Type B pancreatic cell (in vitro differentiated cells): ENCODE measurements at regions not wholly inside any gene's neighbourhood (a gene's known extent, or its start where the extent isn't known, plus 50 kb on each side); places are given as distances from the start of the nearest gene placed in this dataset.

Experiments
- DNase-seq: peaks from one replicate; pipeline ENCODE4 v3.0.0; 2021; ENCODE audit warnings: mixed read lengths; ENCODE audit not compliant: unreplicated experiment; ENCODE audit errors: extremely low spot score
- H3K27ac Mint-ChIP-seq: 2 replicates; pipeline ENCODE4 v1.8.0; 2021; ENCODE audit warnings: mild to moderate bottlenecking, mixed read lengths
- H3K27me3 Mint-ChIP-seq: 2 replicates; pipeline ENCODE4 v1.8.0; 2021; ENCODE audit warnings: mixed read lengths
- H3K36me3 Mint-ChIP-seq: 2 replicates; pipeline ENCODE4 v1.8.0; 2021; ENCODE audit warnings: mixed read lengths
- H3K4me1 Mint-ChIP-seq: one replicate; pipeline ENCODE4 v1.8.0; 2021; ENCODE audit warnings: mixed read lengths; ENCODE audit not compliant: unreplicated experiment
- H3K4me3 Mint-ChIP-seq: 2 replicates; pipeline ENCODE4 v1.8.0; 2021; ENCODE audit warnings: mild to moderate bottlenecking, mixed read lengths
- H3K9me3 Mint-ChIP-seq: 2 replicates; pipeline ENCODE4 v1.8.0; 2021; ENCODE audit warnings: mixed read lengths
- TF ChIP-seq, protein P1 (sequence below): fragments of 200-600 bp; sonication (generic); conservative IDR thresholded peaks from 2 replicates; pipeline ENCODE4 v1.5.0; 2021; ENCODE audit warnings: antibody characterized with exemption, mild to moderate bottlenecking

DNA sequence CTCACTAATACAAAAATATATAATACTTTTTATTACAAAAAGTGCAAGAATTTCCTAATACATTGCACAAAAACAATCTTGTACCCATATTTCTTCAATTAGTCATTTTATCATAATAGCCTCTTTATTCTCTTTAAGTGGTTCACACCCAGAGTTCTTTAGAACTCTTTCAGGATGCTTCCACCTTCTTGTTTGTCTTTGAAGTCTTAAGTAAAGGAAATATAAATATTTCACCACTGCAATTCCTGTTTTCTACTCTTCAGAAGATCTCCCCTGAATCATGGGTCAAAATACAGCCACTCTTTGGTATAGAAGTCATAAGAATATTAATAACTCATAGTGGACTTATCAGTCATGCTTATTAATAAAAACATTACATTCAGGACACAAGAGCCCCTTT is 293.0 kb downstream of the ATPSCKMT start:
- Mint-ChIP-seq H3K9me3 (peaks cover 4% of the 10 kb centered on the region), H3K4me1 (peaks cover 13% of the 10 kb centered on the region), H3K27me3 (no peaks in the 10 kb centered on the region), H3K36me3 (no peaks in the 10 kb centered on the region), H3K27ac (no peak overlapping the region), H3K4me3 (no peak overlapping the region)
- TF ChIP-seq, protein P1, sequence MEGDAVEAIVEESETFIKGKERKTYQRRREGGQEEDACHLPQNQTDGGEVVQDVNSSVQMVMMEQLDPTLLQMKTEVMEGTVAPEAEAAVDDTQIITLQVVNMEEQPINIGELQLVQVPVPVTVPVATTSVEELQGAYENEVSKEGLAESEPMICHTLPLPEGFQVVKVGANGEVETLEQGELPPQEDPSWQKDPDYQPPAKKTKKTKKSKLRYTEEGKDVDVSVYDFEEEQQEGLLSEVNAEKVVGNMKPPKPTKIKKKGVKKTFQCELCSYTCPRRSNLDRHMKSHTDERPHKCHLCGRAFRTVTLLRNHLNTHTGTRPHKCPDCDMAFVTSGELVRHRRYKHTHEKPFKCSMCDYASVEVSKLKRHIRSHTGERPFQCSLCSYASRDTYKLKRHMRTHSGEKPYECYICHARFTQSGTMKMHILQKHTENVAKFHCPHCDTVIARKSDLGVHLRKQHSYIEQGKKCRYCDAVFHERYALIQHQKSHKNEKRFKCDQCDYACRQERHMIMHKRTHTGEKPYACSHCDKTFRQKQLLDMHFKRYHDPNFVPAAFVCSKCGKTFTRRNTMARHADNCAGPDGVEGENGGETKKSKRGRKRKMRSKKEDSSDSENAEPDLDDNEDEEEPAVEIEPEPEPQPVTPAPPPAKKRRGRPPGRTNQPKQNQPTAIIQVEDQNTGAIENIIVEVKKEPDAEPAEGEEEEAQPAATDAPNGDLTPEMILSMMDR = no peak
- no peak for DNase-seq

DNA sequence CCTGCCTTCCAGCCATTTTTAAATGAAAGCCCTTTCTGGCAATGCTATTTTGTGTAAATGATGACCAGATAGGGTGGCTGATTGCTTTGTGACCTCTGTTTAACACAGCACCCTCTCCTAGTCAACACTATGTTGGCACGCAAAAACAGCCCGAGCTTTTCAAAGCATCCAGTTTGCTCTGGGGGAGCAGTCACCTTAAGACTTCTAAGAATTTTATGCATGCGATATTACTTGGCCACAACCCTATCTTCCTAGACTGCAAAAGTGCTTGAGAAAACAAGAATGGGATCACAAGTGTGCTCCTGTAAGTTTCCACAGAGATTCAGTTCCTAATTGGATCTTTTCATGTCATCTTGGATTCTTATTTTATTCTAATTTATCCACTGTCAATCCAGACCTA is 294.1 kb downstream of the ATPSCKMT start:
- TF ChIP-seq, protein P1 = no peak
- Mint-ChIP-seq H3K4me1 (peaks cover 15% of the 10 kb centered on the region), H3K27ac (no peak overlapping the region), H3K27me3 (no peaks in the 10 kb centered on the region), H3K36me3 (no peaks in the 10 kb centered on the region), H3K4me3 (no peak overlapping the region), H3K9me3 (peaks cover 4% of the 10 kb centered on the region)
- no peak for DNase-seq

DNA sequence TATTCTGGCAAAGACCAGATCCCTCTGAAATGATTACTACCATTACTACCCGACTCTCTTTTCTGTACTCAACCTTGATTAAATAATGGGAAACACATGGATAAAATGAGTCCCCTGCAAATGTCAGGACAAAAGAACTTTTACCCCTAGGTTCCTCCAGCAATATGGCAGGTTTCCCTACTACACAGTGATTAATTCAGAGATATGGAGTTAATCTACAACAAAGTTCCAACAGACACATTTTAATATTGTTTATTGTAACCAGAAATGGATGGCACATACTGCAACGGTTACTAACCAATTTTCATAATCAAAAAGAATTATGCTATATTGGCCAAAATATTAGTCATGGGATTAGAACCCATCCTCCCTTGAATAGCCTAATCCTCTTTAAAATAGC is 294.8 kb downstream of the ATPSCKMT start:
- Mint-ChIP-seq H3K9me3 (peaks cover 8% of the 10 kb centered on the region), H3K4me1 (peaks cover 15% of the 10 kb centered on the region), H3K27ac (no peak overlapping the region), H3K36me3 (no peaks in the 10 kb centered on the region), H3K27me3 (no peaks in the 10 kb centered on the region), H3K4me3 (no peak overlapping the region)
- TF ChIP-seq, protein P1 = no peak
- DNase-seq = no peak

DNA sequence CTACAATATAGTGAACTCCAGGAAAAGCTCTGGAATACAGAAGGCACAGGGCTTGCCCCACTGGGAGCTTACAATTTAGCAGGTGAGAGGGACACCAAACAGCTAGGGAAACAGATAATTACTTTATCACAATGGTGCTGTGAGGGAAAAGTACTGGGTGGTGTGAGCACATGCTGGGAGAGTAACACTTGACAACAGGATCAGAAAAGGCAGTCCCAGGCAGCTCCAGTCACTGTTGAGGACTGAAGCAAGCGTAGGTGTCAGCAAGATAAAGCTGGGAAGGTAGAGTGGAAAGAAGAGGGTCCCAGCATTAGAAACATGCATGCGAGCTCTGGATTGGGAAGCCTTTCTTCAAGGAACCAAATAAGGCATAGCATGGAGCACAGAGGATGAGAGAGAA is 296.0 kb downstream of the ATPSCKMT start:
- DNase-seq = no peak
- H3K27me3 Mint-ChIP-seq = peaks cover 2% of the 10 kb centered on the region
- peaks cover 10% of the 10 kb centered on the region for H3K9me3 Mint-ChIP-seq
- TF ChIP-seq, protein P1 = no peak
- peaks cover 18% of the 10 kb centered on the region for H3K4me1 Mint-ChIP-seq
- H3K36me3 Mint-ChIP-seq = no peaks in the 10 kb centered on the region
- no peak overlapping the region for H3K27ac Mint-ChIP-seq
- no peak overlapping the region for H3K4me3 Mint-ChIP-seq

DNA sequence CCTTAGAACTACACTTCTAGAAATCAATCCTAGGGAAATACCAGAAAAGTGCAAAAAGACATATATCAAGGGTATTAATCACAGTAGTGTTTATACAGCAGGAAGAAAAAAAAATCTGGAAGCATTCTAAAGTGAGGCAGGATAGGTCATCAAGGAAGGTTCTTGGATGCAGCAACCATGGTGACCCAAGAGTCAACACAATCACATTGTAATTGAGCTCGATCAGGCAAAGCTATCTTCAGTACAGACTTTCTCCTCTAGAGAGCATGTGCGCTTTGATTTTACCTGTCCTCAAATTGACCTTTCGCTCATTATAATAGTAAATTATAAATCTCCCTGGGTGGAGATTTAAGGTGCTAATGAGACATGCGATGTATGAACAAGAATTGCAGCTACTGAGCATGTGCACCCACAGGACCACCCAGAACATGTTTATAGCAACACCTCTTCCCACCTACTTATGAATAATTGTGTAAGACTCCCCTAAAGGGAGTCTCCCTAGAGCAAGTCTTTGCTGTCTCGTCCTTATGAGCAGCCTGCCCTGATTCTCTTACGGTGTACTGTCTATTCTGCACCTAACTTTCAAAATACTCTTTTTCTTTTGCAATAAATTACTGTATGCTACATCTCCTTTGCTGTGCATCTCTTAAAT is 297.7 kb downstream of the ATPSCKMT start:
- peaks cover 21% of the 10 kb centered on the region for H3K4me1 Mint-ChIP-seq
- H3K27me3 Mint-ChIP-seq = peaks cover 4% of the 10 kb centered on the region
- TF ChIP-seq, protein P1 = no peak
- H3K36me3 Mint-ChIP-seq = no peaks in the 10 kb centered on the region
- DNase-seq = no peak
- H3K9me3 Mint-ChIP-seq = peaks cover 6% of the 10 kb centered on the region
- no peak overlapping the region for H3K27ac Mint-ChIP-seq
- H3K4me3 Mint-ChIP-seq = no peak overlapping the region
